Large intestine (tissue), 3 donors: ENCODE measurements at regions not wholly inside any gene's neighbourhood (a gene's known extent, or its start where the extent isn't known, plus 50 kb on each side); places are given as distances from the start of the nearest gene placed in this dataset.
"Not testable (repeated sequence)": the region's sequence is repeated elsewhere in the genome, so short reads cannot be mapped to it uniquely, and the experiment has no call there.

ENCODE experiments used
- DNase-seq, 2 donors: peaks; one replicate each; pipeline versions ENCODE4 v3.0.0 to v3.0.0-alpha.2; 2013
- H3K27ac ChIP-seq: one replicate; pipeline ENCODE4 v1.5.1; 2013; ENCODE audit warnings: low read length
- H3K27me3 ChIP-seq: 2 replicates; pipeline ENCODE4 v1.6.1; 2013; ENCODE audit warnings: low read length; ENCODE audit not compliant: control insufficient read depth, insufficient read depth
- H3K36me3 ChIP-seq: 2 replicates; pipeline ENCODE4 v1.6.1; 2013; ENCODE audit warnings: low read length; ENCODE audit not compliant: control insufficient read depth, insufficient read depth
- H3K4me1 ChIP-seq: one replicate; pipeline ENCODE4 v1.6.1; 2013; ENCODE audit warnings: low read length; ENCODE audit not compliant: control insufficient read depth, insufficient read depth
- H3K4me3 ChIP-seq: one replicate; pipeline ENCODE4 v1.5.1; 2013; ENCODE audit warnings: low read length
- H3K9me3 ChIP-seq: one replicate; pipeline ENCODE4 v1.6.1; 2013; ENCODE audit warnings: mild to moderate bottlenecking, low read depth, low read length, moderate library complexity; ENCODE audit not compliant: control insufficient read depth
- WGBS: methylation state at CpG from one replicate; pipeline ENCODE4 v1.1.5; 2013; ENCODE audit warnings: low lambda C conversion rate; ENCODE audit not compliant: insufficient coverage; 5-methylcytosine and 5-hydroxymethylcytosine counted together

GRCh38 chr12:105604281-105604680, 273.8 kb downstream of the C12orf75 start:
- H3K4me1 ChIP-seq, H3K36me3 ChIP-seq, DNase-seq, H3K4me3 ChIP-seq, H3K9me3 ChIP-seq, H3K27ac ChIP-seq, H3K27me3 ChIP-seq: not testable (repeated sequence)
- no CpG with 5 or more reads among the region's 3 CpGs for WGBS

GRCh38 chr12:105606613-105607012, 276.1 kb downstream of the C12orf75 start:
- H3K9me3 ChIP-seq, H3K27me3 ChIP-seq, H3K4me1 ChIP-seq, H3K4me3 ChIP-seq, DNase-seq, H3K27ac ChIP-seq, H3K36me3 ChIP-seq: not testable (repeated sequence)
- whole genome bisulfite sequencing = no CpG with 5 or more reads among the region's 1 CpG

- H3K36me3 ChIP-seq, H3K9me3 ChIP-seq, H3K27me3 ChIP-seq, H3K4me3 ChIP-seq, H3K27ac ChIP-seq, DNase-seq, H3K4me1 ChIP-seq: not testable (repeated sequence)
- no CpG with 5 or more reads among the region's 3 CpGs for WGBS
Observed at GRCh38 chr12:105609001-105609400, 278.5 kb downstream of the C12orf75 start.

GRCh38 chr12:105610459-105610858, 280.0 kb downstream of the C12orf75 start:
- no CpG with 5 or more reads among the region's 5 CpGs for WGBS
- H3K36me3 ChIP-seq = no peaks in the 10 kb centered on the region

DNA sequence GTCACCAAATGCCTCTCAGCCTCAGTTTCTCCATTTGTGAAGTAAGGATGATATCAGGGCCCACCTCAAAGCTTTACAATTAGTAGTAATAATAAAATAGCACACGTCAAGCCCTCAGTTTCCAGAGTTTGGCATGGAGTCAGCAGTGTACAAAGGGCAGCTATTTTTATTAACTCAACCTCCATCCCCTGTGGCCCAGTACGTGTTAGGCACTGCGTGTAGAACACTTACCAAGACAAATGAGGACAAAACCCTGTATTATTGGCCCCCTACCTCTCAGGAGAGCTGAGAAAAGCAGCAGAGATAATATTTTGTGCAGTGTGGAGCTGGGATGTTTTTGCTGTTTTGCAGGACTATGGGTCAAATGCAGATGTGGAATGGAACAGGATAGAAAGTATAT, 280.8 kb downstream of the C12orf75 start:
- H3K36me3 ChIP-seq = no peaks in the 10 kb centered on the region
- H3K27ac ChIP-seq = no peak overlapping the region
- no peaks in the 10 kb centered on the region for H3K9me3 ChIP-seq
- WGBS = no CpG with 5 or more reads among the region's 3 CpGs
- DNase-seq = no peak
- H3K27me3 ChIP-seq = no peaks in the 10 kb centered on the region
- no peaks in the 10 kb centered on the region for H3K4me1 ChIP-seq
- H3K4me3 ChIP-seq = no peak overlapping the region

More at GRCh38 chr12:105610459-105610858, 280.0 kb downstream of the C12orf75 start:
- no peaks in the 10 kb centered on the region for H3K4me1 ChIP-seq
- no peak overlapping the region for H3K27ac ChIP-seq
- H3K27me3 ChIP-seq = no peaks in the 10 kb centered on the region
- H3K9me3 ChIP-seq = no peaks in the 10 kb centered on the region
- no peak overlapping the region for H3K4me3 ChIP-seq
- DNase-seq = no peak

- Histone ChIP-seq H3K4me1 (no peaks in the 10 kb centered on the region), H3K27ac (no peak overlapping the region), H3K36me3 (no peaks in the 10 kb centered on the region), H3K9me3 (no peaks in the 10 kb centered on the region), H3K4me3 (no peak overlapping the region), H3K27me3 (no peaks in the 10 kb centered on the region)
- WGBS = 94% methylated on average over 3 of the region's 4 CpGs
- no peak for DNase-seq
Observed at GRCh38 chr12:105613269-105613668, 282.8 kb downstream of the C12orf75 start.

DNA sequence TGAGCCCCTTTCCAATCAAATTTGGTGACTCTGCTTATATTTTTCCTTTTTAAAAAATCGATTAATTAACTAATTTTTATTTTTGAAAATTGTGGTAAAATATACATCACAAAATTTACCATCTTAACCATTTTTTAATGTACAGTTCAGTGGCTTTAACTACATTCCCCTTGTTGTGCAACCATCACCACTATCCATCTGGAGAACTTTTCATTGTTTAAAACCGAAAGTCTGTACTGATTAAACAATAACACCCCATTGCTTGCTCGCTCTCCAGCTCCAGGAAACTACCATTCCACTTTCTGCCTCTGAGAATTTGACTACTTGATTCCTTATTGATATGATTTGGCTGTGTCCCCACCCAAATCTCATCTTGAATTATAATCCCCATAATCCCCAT, 283.4 kb downstream of the C12orf75 start:
- WGBS = 100% methylated on average over 1 of the region's 3 CpGs
- no peaks in the 10 kb centered on the region for H3K27me3 ChIP-seq
- no peaks in the 10 kb centered on the region for H3K36me3 ChIP-seq

GRCh38 chr12:105616971-105617540, 286.6 kb downstream of the C12orf75 start:
- H3K27me3 ChIP-seq = no peaks in the 10 kb centered on the region
- no peaks in the 10 kb centered on the region for H3K36me3 ChIP-seq
- 67% methylated on average over 3 of the region's 7 CpGs for WGBS
- H3K9me3 ChIP-seq = no peaks in the 10 kb centered on the region
- no peaks in the 10 kb centered on the region for H3K4me1 ChIP-seq
- H3K27ac ChIP-seq = no peak overlapping the region
- H3K4me3 ChIP-seq = no peak overlapping the region
- DNase-seq = no peak

More for the DNA sequence above, 283.4 kb downstream of the C12orf75 start:
- Histone ChIP-seq H3K4me3 (no peak overlapping the region), H3K9me3 (no peaks in the 10 kb centered on the region), H3K4me1 (no peaks in the 10 kb centered on the region), H3K27ac (no peak overlapping the region)
- DNase-seq = no peak

- Histone ChIP-seq H3K36me3 (no peaks in the 10 kb centered on the region), H3K27ac (no peak overlapping the region), H3K4me3 (no peak overlapping the region), H3K27me3 (no peaks in the 10 kb centered on the region), H3K4me1 (no peaks in the 10 kb centered on the region), H3K9me3 (no peaks in the 10 kb centered on the region)
- no peak for DNase-seq
- WGBS = no CpG with 5 or more reads among the region's 2 CpGs
Observed at GRCh38 chr12:105622220-105622619, 291.7 kb downstream of the C12orf75 start.

GRCh38 chr12:105622846-105623736, 292.6 kb downstream of the C12orf75 start:
- WGBS = 82% methylated on average over 3 of the region's 9 CpGs
- Histone ChIP-seq H3K9me3 (no peaks in the 10 kb centered on the region), H3K4me1 (no peaks in the 10 kb centered on the region), H3K27ac (no peak overlapping the region), H3K27me3 (no peaks in the 10 kb centered on the region), H3K36me3 (no peaks in the 10 kb centered on the region), H3K4me3 (no peak overlapping the region)
- no peak for DNase-seq
